HCEC 1CT (cell line): ENCODE measurements at regions not wholly inside any gene's neighbourhood (a gene's known extent, or its start where the extent isn't known, plus 50 kb on each side); places are given as distances from the start of the nearest gene placed in this dataset.
A peak's percentile ranks its signal among the peaks of the same experiment; 100 is the strongest.

Experiments
- DNase-seq: peaks from one replicate; pipeline ENCODE4 v3.0.0-alpha.2; 2017

DNA sequence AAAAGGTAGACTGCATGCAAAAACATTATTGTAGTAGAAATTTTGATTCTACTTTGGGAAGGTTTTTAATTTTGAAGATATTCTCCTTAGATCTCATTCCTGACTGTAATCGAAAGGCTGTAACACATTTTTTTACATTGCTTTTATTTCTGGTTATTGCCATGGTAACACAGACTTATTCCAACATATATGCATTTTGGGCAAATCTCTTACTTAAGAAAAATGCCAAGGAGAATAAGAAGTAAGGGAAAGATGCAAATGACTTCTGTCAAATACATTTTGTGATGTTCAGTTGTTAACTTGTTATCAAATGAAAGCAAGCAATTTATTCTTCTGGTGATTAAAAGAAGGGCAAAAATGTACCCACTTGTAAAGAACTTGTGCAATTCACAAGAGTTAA, 267.5 kb downstream of the AASDHPPT start:
- no peak for DNase-seq

DNA sequence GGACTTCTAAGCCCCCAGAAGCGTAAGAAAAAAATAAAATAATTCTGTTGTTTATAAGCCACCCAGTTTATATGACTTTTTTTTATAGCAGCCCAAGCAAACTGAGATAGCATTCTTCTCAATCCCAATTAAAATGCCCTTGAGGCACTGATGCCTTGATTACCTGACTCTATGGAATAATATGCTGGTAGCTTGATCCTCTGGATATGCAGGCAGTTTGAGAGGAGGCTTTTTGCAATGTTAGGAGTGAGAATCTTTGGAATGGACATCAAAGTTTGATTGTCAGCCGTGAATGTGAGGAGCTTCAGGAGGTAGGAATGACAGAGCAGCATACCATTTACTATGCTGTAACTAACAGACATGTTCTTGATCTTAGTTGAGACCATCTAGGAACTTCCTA, 275.6 kb downstream of the AASDHPPT start:
- DNase-seq, result no peak

DNA sequence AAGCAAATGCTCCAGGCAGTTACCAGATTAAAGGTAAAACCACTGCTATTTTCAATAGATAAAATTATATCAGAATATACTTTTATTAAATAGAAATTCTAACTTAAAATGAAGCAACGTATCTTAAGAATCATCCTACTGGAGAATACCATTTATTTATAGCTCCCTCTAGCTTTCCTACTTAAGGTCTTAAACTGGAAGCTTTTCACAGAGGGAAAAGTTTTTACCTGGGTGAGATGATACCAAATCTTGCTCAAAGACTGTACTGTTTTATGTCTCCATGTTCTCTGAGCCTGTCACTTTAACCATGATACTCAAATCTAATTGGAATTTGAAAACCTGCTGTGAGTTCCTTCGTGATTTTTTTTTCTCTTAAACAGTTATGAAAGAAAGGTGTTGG, 291.8 kb downstream of the AASDHPPT start:
- DNase-seq, result no peak

DNA sequence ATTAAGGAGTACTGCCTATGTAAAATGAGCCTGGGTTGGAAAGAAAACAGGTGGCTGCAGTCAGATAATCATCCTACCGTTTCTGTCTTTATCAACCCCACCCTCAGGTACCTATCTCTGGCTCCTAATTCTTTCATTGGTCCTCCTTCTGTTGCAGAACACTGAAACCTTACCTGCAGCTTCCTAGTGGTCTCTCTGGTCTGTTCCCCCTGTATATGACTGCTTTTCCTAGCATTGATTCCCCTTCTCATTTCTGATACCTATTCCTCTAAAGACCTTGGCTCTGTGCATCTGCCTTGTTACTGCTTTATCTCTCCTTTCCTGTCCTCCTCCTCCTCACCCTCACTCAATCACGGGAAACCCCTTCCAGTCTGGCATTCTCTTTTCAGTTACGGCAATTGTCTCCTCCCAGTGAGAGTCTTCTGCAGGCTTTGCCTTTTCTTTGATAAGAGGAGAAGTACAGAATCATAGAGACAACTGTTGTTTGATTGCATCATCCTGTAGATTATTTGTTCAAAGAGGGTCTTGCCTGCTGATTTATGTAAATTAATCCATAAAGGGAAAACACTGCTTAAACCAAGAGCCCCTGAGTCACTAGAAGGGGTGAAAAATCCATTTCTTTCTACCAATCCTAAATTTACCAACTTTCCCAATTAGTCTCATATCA, 301.2 kb downstream of the AASDHPPT start:
- DNase-seq, result no peak

DNA sequence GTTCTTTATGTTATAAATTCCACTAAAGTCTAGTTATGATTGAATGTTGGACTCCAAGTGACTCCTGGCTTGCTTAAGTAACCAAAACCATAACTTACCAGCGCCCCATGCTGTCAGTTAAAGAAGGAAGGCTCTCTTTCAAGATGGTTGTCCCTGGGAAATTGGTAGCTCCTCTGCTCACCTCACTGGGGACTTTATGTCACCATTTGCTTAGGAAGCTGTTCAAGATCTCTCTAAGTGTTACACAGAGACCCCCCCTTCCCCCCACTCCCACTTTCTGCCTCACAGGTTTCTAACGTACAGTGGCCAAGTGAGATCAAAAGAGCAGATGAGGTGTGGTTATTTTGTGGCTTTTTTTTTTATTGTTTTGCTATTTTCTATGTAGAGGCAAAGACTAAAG, 301.8 kb downstream of the AASDHPPT start:
- DNase-seq, result no peak

DNA sequence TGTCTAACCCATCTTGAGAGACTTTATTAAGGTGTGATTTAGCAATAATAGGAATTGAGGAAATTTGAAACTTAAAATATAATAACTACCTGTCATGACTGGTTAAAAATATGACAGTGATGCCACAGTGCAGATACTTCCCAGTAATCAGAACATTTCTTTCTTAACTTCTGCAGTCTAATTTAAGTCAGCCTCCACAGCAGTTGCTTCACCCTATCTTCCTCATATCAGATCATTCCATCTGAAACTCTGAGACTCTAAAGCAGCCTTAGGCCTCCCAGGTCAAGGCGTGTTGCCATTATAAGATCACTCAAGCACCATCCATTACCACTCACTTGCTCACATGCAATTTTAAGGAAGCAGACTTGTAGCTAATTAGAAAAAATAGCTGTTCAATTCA, 302.2 kb downstream of the AASDHPPT start:
- no peak for DNase-seq

DNA sequence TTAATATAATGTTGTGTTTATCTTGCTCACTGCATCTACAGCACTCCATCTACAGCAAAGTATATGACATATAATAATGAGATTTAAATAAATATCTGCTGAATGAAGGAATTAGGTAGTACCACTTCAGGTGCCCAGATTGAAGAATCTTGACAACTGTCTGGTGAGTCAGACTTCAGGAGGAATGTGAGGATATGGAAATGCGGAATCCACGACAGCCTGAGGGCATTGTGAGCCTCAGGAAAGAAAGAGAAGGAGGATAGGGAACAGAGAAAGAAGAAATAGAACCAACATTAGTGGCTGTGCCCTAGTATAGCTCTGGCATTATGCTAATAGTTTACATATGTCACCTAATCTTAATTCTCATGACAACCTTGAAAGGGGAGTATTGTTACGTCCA, 304.4 kb downstream of the AASDHPPT start:
- no peak for DNase-seq

DNA sequence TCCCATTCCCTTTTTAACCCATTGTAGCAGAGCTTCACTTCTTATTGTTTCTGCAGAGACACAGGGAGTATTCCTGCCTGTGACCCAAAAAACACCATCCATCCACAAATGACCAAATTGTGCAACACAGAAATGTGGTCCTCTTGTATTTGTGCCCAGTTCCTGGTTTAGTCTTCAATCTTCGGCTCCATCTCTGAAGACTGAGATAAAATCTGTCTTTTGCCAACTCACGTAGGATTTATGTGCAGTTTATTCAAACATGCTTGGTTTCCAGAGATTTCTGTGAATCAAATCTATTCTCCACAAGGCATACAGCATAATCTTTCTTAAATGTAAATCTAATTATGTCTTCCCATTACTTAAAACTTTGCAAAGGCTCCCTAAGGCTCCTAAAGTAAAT, 307.0 kb downstream of the AASDHPPT start:
- no peak for DNase-seq

DNA sequence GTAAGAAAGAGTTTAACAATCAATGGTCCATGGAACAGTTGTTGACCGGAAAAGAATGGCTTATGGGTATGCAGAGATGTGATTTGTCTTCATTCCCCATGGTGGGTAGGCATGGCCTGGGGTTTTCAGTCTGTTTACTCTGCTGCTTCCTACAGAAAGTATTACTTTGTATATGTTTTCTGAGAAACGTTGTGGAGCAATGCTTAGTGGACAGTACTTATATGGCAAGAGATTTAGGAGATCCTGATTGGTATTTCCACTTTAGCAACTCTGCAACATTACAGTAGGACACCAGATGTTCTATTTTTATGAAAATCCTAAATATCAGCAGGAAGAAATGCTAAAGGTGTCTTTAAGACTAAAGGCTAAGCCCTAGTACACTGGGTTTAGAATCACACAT, 309.1 kb downstream of the AASDHPPT start:
- no peak for DNase-seq

DNA sequence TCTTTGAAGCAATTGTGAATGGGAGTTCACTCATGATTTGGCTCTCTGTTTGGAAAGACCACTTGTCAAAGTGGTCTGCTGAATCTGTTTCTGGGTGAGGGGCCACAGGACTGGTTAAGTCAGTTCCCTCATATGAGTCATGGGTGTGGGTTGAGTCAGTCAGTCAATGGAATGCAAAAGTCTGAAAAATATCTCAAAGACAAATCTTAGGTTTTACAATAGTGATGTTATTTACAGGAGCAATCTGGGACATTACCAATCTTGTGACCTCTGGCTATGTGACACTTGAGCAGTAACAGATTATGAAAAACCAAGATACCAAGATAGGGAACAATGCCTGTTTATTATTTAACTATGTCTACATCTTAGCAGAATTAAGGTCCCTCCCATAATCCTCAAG, 311.6 kb downstream of the AASDHPPT start:
- DNase-seq, result peak; percentile 75

DNA sequence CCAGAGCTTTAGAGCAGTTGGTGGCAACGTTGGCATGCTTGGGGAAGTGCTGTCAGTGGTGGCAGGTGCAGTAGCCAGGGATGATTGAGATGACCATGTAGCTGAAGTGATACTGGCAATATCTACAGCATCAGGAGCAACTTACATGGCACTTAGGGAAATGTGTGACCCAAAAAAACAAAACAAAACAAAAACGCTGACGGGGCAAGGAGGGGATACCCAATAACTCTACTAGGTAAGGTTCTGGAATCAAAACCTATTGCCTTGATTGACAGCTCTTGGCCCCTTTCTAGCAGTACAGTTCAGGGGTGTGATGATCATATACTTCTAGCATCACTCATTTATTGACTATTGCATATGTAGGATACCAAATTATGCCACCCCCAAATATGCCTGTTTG, 312.6 kb downstream of the AASDHPPT start:
- DNase-seq, result no peak

DNA sequence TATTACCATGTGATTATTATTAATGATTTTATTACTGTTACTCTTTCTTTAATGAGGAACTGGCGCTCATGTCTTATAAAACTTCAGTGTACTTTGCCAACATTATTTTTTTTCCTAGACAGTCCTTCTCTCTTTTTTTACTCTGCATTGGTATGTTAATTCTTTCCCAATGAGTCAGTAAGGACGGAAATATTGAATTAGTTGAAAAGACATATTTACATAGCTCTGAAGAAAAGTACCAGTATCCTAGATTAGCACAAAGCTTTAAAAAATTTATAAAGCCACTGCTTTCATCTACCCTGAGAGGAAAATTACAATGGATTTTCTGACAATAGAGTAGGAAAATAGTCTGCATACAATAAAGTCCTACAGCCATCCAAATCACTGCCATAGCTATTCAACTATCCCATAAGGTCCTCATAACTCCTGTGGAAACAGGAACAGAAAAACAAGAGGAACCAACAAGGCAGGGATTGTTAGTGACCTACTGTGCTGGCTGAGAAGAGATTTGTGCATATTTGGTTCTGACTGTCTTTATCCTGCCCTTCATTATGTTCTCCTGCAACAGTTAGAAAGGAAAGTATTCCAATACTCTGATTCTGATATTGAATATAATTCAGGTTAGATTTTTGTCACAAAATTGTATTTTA, 314.4 kb downstream of the AASDHPPT start:
- DNase-seq, result peak; percentile 79

DNA sequence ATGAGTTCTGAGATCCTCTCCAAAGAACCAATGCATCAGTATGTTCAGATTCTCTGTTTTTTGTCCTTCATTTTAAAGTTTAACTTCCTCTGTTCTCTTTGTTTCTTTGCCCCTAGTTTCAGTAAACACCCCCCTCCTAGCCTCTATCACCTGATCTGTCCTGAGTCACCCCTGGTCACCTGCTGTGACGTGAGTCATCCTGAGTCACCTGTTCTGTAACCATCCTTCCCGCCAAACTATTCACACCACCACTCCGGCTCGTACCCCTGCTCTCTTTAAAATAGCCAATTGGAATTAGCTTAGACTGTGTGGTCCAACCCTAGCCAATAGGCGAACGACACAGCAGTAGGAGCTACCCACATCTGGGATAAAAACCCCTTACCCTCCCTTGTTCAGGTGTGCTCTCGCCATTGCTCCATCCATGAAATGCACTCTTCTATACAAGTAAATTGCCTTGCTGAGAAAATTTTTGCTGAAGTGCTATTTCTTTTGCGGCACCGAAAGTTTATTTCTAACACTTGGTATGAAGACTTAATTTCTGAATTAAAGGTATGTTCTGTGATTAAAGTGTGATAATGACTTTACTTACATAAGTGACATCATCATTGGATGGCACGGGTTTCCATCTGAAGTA, 318.4 kb downstream of the AASDHPPT start:
- DNase-seq, result no peak

DNA sequence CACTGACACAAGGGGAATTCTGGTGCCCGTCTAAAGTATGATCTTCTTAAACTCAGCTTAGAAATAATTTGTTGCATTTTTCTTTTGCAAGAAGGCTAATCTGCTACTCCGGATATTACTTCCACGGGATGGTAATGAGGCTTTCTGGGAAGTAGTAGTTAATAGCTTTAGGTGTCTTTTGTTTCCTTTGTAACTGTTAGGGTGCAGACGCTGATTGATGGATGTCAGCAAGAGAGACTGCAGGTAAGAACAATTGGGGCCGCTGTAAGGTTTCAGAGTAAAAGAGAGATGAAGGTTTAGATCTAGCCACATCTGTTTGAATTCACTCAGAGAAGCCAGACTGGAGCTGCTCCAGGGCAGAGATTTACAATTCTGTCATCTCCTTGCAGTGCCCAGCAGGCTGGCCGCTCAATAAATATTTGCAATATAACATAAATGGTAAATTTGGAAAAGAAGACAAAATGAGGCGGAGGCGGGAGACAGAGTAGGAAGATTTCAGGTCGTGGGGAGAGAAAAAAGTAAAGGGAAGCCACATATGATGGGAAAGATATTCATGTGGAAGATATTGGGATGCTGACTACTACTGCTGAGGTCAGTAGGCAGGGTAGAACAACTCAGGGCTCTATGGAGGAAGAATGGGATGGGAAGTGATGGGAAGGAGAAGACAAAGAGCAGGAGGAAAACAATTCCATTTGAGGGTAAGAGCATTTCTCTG, 320.5 kb downstream of the AASDHPPT start:
- no peak for DNase-seq

DNA sequence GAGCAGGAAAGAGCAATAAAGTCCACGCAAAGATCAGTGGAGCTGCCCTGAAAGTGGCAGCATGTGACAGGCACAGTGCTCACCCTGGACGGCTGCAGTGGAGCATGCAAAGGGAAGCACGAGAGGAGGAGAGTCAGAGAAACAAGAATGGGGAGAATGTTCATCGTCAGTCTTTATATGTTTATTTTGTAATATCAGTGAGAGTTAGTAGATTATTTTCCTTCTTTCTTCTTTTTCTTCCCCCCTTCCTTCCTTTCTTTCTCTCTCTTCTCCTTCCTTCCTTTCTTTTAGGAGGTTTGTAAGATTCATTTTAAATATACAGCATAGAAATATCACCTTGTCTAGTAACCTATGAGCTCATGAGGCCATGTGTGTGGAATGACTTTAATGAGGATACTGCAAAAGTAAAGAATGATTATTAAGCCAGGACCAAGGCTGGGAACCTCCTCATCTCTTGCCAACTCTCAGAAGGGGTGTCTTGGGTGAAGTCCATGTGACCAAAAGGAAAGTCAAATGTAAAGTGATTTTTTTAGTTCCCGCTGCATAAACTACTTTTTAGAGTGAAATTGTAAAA, 321.1 kb downstream of the AASDHPPT start:
- DNase-seq, result peak; percentile 42

DNA sequence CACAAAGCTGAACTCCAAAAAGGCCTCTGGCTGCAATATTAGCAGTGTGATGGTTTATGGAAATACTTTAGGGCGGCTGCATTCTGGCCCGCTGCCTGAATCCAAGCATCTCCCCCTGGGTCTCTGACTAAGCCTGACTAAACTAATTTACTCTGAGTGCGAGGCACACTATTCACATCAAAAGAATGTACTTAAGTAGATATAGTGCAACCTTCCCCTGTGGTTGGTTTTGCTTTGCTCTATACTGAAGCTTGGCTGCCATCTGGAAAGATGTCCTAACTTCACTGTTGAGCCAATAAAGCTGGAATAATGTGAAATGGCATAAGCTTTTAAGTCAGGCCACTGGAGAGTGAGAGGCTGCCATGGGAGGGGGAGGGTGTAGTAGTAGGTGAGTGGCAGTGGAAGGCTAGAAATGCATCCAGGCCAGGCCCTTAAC, 321.6 kb downstream of the AASDHPPT start:
- DNase-seq, result peak; percentile 100

DNA sequence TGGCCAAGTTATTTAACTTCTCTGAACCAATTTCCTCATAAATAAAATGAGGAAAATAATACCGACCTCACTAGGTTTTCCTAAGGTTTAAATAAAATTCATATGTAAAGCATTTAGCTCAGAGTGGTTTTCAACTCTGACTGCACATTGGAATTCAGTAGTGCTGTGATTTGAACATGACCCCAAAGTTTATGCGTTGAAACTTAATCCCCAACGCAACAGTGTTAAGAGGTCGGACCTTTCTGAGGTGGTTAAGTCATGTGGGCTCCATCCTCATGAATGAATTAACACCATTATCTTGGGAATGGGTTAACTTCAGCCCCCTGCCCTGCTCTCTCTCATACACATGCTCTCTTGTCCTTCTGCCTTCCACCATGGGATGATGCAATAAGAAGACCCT, 322.2 kb downstream of the AASDHPPT start:
- DNase-seq, result no peak

DNA sequence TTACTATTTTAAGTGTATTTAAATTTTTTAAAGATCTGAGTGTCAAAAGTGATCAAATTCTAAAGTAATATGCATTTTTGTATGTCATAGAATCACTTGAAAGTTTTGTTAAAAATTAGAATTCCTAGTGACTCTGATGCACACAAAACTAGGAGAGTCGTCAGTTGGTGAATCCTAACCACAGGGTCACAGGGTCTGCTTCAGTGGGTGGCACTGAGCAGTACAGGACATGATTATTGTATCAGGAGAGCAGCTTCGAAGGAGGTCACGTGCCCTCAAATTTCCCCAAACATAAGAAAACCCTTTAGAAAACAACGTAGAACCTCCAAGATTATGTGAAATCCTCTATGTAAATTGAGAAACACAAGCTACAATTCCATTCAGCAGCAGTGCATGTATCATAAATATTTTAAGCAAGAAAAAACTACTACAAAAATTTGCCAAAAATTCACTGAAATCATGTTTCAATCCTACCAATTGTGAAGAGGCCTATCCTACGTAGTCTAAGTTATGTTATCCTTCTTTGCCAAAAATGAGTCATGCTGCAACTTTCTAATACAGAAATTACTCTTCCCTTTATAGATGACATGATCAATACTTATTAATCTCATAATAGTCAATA, 323.6 kb downstream of the AASDHPPT start:
- DNase-seq, result peak; percentile 28

DNA sequence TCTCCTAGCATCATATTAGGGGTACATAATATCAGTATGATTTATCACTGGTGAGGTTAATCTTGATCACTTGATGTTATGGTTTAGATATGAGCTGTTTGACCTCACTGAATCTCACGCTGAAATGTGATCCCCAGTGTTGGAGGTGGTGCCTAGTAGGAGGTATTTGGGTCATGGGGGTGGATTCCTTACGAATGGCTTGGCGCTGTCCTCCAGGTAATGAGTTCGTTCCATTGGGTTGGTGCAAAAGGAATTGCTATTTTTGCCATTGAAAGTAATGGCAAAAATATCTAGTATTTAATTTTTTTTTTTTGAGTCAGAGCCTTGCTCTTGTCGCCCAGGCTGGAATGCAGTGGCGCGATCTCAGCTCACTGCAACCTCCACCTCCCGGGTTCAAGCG, 326.3 kb downstream of the AASDHPPT start:
- DNase-seq, result no peak

DNA sequence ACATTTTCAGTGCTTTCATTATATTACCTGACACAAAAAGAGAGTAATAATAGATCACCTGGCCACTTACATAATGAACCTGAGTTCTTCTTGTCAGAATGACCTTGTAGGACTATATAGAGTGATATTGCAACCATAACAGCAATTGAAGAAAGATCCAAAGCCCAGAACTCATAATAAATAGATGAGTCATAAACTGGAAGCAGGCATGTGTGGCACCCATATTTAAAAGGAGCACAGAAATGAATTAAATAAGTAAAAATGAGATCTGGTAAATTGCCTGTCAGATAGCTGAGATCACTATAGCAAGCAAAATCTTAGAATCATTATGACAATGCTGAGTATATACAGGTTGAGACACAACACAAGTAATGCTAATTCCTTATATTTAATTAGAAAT, 331.8 kb downstream of the AASDHPPT start:
- DNase-seq, result peak; percentile 20

DNA sequence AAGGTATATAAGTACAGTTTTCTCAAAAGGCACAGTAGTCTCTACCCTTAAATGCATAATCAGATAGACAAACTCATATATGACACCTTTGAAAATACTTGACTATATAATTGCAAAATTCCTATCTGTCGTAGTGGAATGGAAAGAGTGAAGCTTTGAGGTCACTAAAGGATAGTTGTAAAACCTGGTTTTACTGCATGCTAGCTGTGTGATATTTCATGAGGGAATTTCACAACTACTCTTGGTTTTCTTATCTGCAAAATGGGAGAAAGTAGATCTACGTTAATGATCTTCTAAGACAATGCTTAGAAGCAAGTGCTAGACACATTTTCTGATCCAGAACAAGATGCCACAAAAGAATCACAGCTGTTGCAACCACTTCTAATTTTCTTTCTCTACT, 332.2 kb downstream of the AASDHPPT start:
- no peak for DNase-seq

DNA sequence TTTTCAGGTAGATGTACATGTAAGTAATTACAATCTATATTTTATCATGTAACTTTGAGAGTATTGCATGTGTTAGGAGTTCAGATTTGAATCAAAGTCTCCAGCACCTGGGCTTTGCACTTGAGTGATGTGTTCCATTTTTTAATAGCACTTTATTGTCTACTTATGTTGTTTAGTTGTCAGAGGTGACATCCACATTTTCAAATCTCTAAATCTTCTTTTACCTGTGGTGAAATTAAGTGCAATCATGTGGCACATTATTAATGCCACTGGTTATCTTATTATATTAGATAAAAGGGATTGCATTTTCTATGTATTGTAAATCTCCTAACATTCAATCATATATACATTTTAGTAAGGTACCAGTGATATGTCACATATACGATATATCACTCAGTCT, 333.4 kb downstream of the AASDHPPT start:
- no peak for DNase-seq

DNA sequence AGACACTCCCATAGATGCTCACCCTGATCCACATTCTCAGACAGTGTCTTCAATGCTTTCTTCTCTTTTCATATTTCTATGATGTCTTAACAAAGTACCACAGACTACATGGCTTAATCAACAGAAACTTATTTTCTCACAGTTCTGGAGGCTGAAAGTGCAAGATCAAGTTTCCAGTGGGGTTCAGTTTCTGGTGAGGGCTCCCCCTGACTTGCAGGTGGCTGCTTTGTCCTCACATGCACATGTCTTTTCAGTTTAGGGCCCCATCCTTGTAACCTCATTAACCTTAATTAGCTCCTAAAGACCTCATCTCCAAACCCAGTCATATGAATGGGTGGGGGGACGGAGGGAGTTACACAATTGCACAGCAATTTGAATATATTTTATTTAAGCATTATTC, 335.8 kb downstream of the AASDHPPT start:
- no peak for DNase-seq
